K562 (cell line): ENCODE measurements at regions not wholly inside any gene's neighbourhood (a gene's known extent, or its start where the extent isn't known, plus 50 kb on each side); places are given as distances from the start of the nearest gene placed in this dataset.

Experiments
- ATAC-seq: fragments of 200-7000 bp; cut with Tn5 transposase; 3 replicates; pipeline ENCODE4 v1.9.1; 2020; ENCODE audit warnings: moderate library complexity
- BruUV-seq: library from RNA; stranded (reverse); fragments of 400-500 nt; replicated peaks from 2 replicates; lab custom pipeline; 2021; lab: Mats Ljungman, UMichigan
- CTCF ChIA-PET: fragments of 300-600 bp; formaldehyde crosslinking; extraction: SDS; loops from one replicate; lab custom pipeline; 2021; ENCODE audit warnings: low intra/inter-chr PET ratio; lab: Yijun Ruan, JAX
- POLR2A ChIA-PET: fragments of 300-600, 350-650 bp; sonication (Branson Sonifier 250); formaldehyde crosslinking; extraction: SDS; loops from one replicate; lab custom pipeline; 2021; ENCODE audit warnings: antibody characterized with exemption, inconsistent platforms; lab: Yijun Ruan, JAX
- DNase-seq, 4 experiments: peaks; one replicate each; pipeline versions ENCODE4 v3.0.0 to v3.0.0-alpha.2; 2011 to 2018; ENCODE audit warnings: low spot score in 3 of 4, mixed read lengths in 3 of 4; ENCODE audit errors: extremely low read depth in 1 of 4
- FAIRE-seq: peaks from 2 replicates; lab custom pipeline; 2011; peaks lifted over from hg19 to GRCh38; lab: Jason Lieb, UNC
- H2AFZ ChIP-seq: 2 replicates; pipeline ENCODE4 v1.6.0; 2011; ENCODE audit warnings: low read depth, low read length, control low read depth, inconsistent platforms
- H3K27ac ChIP-seq: fragments of 200-600 bp; 3 replicates; pipeline ENCODE4 v1.8.0; 2011; ENCODE audit warnings: low read depth, mild to moderate bottlenecking, control low read depth, inconsistent platforms, low read length, moderate library complexity, mixed read lengths; ENCODE audit errors: extremely low read depth
- H3K27me3 ChIP-seq, 2 experiments: fragments of 300-600 bp in 1 of 2; 2 replicates in 1 of 2; 3 replicates in 1 of 2; pipeline versions ENCODE4 v1.6.0 to v1.8.0; 2011; ENCODE audit warnings: inconsistent platforms in 2 of 2, low read length in 2 of 2, mild to moderate bottlenecking in 1 of 2, mixed read lengths in 1 of 2, moderate library complexity in 1 of 2; ENCODE audit not compliant: control insufficient read depth in 2 of 2, insufficient read depth in 2 of 2
- H3K36me3 ChIP-seq: fragments of 300-600 bp; 3 replicates; pipeline ENCODE4 v1.8.0; 2011; ENCODE audit warnings: mild to moderate bottlenecking, low read length, inconsistent platforms; ENCODE audit not compliant: control insufficient read depth, insufficient read depth
- H3K4me1 ChIP-seq, 2 experiments: fragments of 200-600 bp in 1 of 2; replicated peaks in 1 of 2; 2 replicates in 1 of 2; 3 replicates in 1 of 2; pipeline versions ENCODE4 v1.5.1 to v1.8.0; 2011; ENCODE audit warnings: inconsistent platforms in 2 of 2, low read length in 2 of 2, mild to moderate bottlenecking in 1 of 2, mixed read lengths in 1 of 2, moderate library complexity in 1 of 2; ENCODE audit not compliant: control insufficient read depth in 2 of 2, insufficient read depth in 2 of 2
- H3K4me2 ChIP-seq: 2 replicates; pipeline ENCODE4 v1.6.1; 2011; ENCODE audit warnings: low read length, control low read depth, inconsistent platforms, mixed read lengths; ENCODE audit not compliant: insufficient read depth
- H3K4me3 ChIP-seq: fragments of 200-600 bp; sonication (generic), shearing (Covaris generic); 2 replicates; pipeline ENCODE4 v1.5.1; 2016; ENCODE audit warnings: control low read depth, inconsistent platforms
- H3K79me2 ChIP-seq: fragments of 200-600 bp; 3 replicates; pipeline ENCODE4 v1.8.0; 2011; ENCODE audit warnings: low read length, inconsistent platforms; ENCODE audit not compliant: control insufficient read depth, insufficient read depth
- H3K9ac ChIP-seq, 2 experiments: 2 replicates each; pipeline versions ENCODE4 v1.6.0 to v1.6.1; 2011; ENCODE audit warnings: low read depth in 2 of 2, low read length in 2 of 2, control low read depth in 1 of 2, inconsistent platforms in 1 of 2, mild to moderate bottlenecking in 1 of 2, mixed read lengths in 1 of 2; ENCODE audit not compliant: insufficient read depth in 1 of 2
- H3K9me1 ChIP-seq: one replicate; pipeline ENCODE4 v1.6.0; 2011; ENCODE audit warnings: inconsistent platforms, mild to moderate bottlenecking, low read length, moderate library complexity; ENCODE audit not compliant: control insufficient read depth, insufficient read depth
- H3K9me3 ChIP-seq: replicated peaks from 2 replicates; pipeline ENCODE4 v1.5.1; 2011; ENCODE audit warnings: low read depth, low read length, inconsistent platforms; ENCODE audit not compliant: control insufficient read depth, insufficient read depth
- H4K20me1 ChIP-seq: replicated peaks from 2 replicates; pipeline ENCODE4 v1.6.1; 2011; ENCODE audit warnings: low read length, inconsistent platforms, mixed read lengths; ENCODE audit not compliant: control insufficient read depth, insufficient read depth
- HDAC1 ChIP-seq, 2 experiments: fragments of 450-650 bp; IDR thresholded peaks; 2 replicates each; pipeline ENCODE4 v1.6.1; 2016 to 2017; ENCODE audit warnings: inconsistent platforms in 1 of 2, mild to moderate bottlenecking in 1 of 2, moderate library complexity in 1 of 2
- HDAC2 ChIP-seq: fragments of 450-650 bp; IDR thresholded peaks from 2 replicates; pipeline ENCODE4 v1.6.1; 2016; ENCODE audit warnings: mild to moderate bottlenecking
- MAX ChIP-seq: sonication (generic); formaldehyde crosslinking; IDR thresholded peaks from 2 replicates; pipeline ENCODE4 v1.9.0; 2022; ENCODE audit warnings: mild to moderate bottlenecking, missing genetic modification reagents
- MEF2D ChIP-seq: conservative IDR thresholded peaks from 2 replicates; pipeline ENCODE4 v1.6.1; 2016; ENCODE audit warnings: low read depth, missing genetic modification characterization, missing compliant biosample characterization
- NR2F6 ChIP-seq: fragments of 450-650 bp; formaldehyde crosslinking; IDR thresholded peaks from 2 replicates; pipeline ENCODE4 v1.4.0; 2020; ENCODE audit warnings: mild to moderate bottlenecking
- POLR2AphosphoS5 ChIP-seq: IDR thresholded peaks from 2 replicates; pipeline ENCODE4 v1.6.1; 2011; ENCODE audit warnings: mild to moderate bottlenecking, low read depth, low read length, moderate library complexity; ENCODE audit not compliant: control insufficient read depth, insufficient read depth
- RBFOX2 ChIP-seq: fragments of 200-400 bp; formaldehyde crosslinking; IDR thresholded peaks from 2 replicates; pipeline ENCODE4 v1.6.1; 2017; ENCODE audit warnings: low read depth, mild to moderate bottlenecking, low read length, moderate library complexity
- SLC30A9 ChIP-seq: fragments of 250-450 bp; sonication (Bioruptor Pico); IDR thresholded peaks from 2 replicates; pipeline ENCODE4 v1.8.0; 2022; ENCODE audit warnings: mild to moderate bottlenecking, moderate library complexity
- THRA ChIP-seq: fragments of 450-650 bp; IDR thresholded peaks from 2 replicates; pipeline ENCODE4 v1.6.1; 2017; ENCODE audit warnings: mild to moderate bottlenecking, moderate library complexity
- ZC3H4 ChIP-seq: sonication (generic); formaldehyde crosslinking; IDR thresholded peaks from 2 replicates; pipeline ENCODE4 v1.9.0; 2021; ENCODE audit warnings: missing genetic modification reagents, borderline replicate concordance
- WGBS: fragments of 100-300 bp; shearing (Covaris generic); methylation state at CpG from one replicate; pipeline ENCODE4 v1.1.6; 2016; ENCODE audit warnings: low coverage, mixed read lengths; ENCODE audit not compliant: insufficient coverage; ENCODE audit errors: missing lambda C conversion rate; 5-methylcytosine and 5-hydroxymethylcytosine counted together
- in situ Hi-C: fragments of 300-500 bp; cut with MboI; formaldehyde crosslinking; loops from 4 replicates; pipeline ENCODE4 v1.15.0; 2018; ENCODE audit warnings: inconsistent platforms, mixed read lengths
- intact Hi-C: fragments of 100-400 bp; cut with micrococcal nuclease; formaldehyde crosslinking; loops from 2 replicates; pipeline ENCODE4 v1.14.2; 2022
- TF ChIP-seq, protein P1 (sequence below): fragments of 250-450 bp; sonication (Bioruptor Pico); IDR thresholded peaks from 2 replicates; pipeline ENCODE4 v1.8.0; 2022; ENCODE audit warnings: inconsistent platforms, mild to moderate bottlenecking, moderate library complexity, borderline replicate concordance
- TF ChIP-seq, protein P2 (sequence below), 2 experiments: fragments of 450-650 bp; IDR thresholded peaks; 2 replicates each; pipeline ENCODE4 v1.6.1; 2016

DNA sequence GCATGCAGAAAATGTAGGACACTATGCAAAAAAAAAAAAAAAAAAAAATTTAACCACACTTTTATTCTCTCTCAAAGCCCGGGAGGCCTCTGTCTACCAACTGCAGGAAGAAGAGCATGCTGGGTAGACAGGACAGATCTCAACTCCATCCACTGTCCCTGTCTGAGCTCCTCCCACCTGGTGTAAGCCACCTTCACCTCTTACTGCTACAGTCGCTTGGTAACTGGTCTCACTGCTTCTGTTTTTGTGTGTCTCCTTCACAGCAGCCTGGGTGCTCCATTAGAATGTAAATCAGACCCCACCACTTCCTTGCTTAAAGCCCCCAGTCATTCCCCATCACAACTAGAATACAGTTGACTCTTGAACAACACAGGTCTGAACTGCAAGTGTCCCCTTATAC is 115.1 kb upstream of the PROK2 start:
- ChIA-PET POLR2A (interaction anchor here (0.6 to 1.1 kb wide), 2 partner anchors 10 to 395 kb away, joined by 3 to 5 read pairs; no protein-coding TSS in a partner anchor), CTCF (interaction anchor here (0.6 kb wide), 1 partner anchor 56 kb away, joined by 3 read pairs; no protein-coding TSS in a partner anchor)
- H3K27ac ChIP-seq, result no peak overlapping the region
- H3K36me3 ChIP-seq, result no peaks in the 10 kb centered on the region
- in situ Hi-C loops, result no loop called here
- no TSS peak for BruUV-seq
- FAIRE-seq (no peak), DNase-seq (no peak), ATAC-seq (no peak)
- no peaks in the 10 kb centered on the region for H3K9me3 ChIP-seq
- H3K4me2 ChIP-seq, result no peak overlapping the region
- no peak overlapping the region for H2AFZ ChIP-seq
- no peak overlapping the region for H3K9ac ChIP-seq
- H3K27me3 ChIP-seq, result peaks cover 0 to 12% of the 10 kb centered on the region in 2 experiments; a peak in 1 of 5 replicates
- H3K4me1 ChIP-seq, result no peaks in the 10 kb centered on the region; a peak in 1 of 5 replicates
- no peaks in the 10 kb centered on the region for H4K20me1 ChIP-seq
- H3K9me1 ChIP-seq, result no peaks in the 10 kb centered on the region
- WGBS, result 5% methylated on average over 2 of the region's 2 CpGs
- TF ChIP-seq MAX (CRISPR knock-in tag), result no peak
- TF ChIP-seq POLR2AphosphoS5, result no peak
- TF ChIP-seq ZC3H4 (CRISPR knock-in tag), result no peak
- TF ChIP-seq RBFOX2, result no peak
- TF ChIP-seq MEF2D (tag), result no peak
- no peak for TF ChIP-seq SLC30A9 (CRISPR knock-in tag)
- TF ChIP-seq, protein P1, sequence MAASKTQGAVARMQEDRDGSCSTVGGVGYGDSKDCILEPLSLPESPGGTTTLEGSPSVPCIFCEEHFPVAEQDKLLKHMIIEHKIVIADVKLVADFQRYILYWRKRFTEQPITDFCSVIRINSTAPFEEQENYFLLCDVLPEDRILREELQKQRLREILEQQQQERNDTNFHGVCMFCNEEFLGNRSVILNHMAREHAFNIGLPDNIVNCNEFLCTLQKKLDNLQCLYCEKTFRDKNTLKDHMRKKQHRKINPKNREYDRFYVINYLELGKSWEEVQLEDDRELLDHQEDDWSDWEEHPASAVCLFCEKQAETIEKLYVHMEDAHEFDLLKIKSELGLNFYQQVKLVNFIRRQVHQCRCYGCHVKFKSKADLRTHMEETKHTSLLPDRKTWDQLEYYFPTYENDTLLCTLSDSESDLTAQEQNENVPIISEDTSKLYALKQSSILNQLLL (CRISPR knock-in tag), result no peak
- TF ChIP-seq THRA, result no peak
- TF ChIP-seq HDAC2, result no peak
- TF ChIP-seq, protein P2, sequence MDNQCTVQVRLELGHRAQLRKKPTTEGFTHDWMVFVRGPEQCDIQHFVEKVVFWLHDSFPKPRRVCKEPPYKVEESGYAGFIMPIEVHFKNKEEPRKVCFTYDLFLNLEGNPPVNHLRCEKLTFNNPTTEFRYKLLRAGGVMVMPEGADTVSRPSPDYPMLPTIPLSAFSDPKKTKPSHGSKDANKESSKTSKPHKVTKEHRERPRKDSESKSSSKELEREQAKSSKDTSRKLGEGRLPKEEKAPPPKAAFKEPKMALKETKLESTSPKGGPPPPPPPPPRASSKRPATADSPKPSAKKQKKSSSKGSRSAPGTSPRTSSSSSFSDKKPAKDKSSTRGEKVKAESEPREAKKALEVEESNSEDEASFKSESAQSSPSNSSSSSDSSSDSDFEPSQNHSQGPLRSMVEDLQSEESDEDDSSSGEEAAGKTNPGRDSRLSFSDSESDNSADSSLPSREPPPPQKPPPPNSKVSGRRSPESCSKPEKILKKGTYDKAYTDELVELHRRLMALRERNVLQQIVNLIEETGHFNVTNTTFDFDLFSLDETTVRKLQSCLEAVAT (IDR thresholded peaks at IDR 0.05), result no peak
- TF ChIP-seq HDAC1 (IDR thresholded peaks at IDR 0.05), result no peak
- TF ChIP-seq NR2F6 (CRISPR knock-in tag), result no peak
- no peak overlapping the region for H3K4me3 ChIP-seq
- H3K79me2 ChIP-seq, result no peaks in the 10 kb centered on the region
- intact Hi-C loops, result no loop called here
